ENCODE measurements at regions not wholly inside any gene's neighbourhood (a gene's known extent, or its start where the extent isn't known, plus 50 kb on each side); places are given as distances from the start of the nearest gene placed in this dataset.
"Not testable (repeated sequence)": the region's sequence is repeated elsewhere in the genome, so short reads cannot be mapped to it uniquely, and the experiment has no call there.

- no peaks in the 10 kb centered on the region for H3K9me3 ChIP-seq
- intact Hi-C loops (cut with DNase I), result no loop called here
- TF ChIP-seq POLR2A (IDR thresholded peaks at IDR 0.05), result no peak
- TF ChIP-seq CTCF (IDR thresholded peaks at IDR 0.05), result no peak
- no peak overlapping the region for H3K27ac ChIP-seq
- no peaks in the 10 kb centered on the region for H3K36me3 ChIP-seq (replicated peaks in 1 of 2; ENCODE audit: insufficient read depth in 1 of 2, low read depth in 2 of 2)
- DNase-seq (no peak), ATAC-seq (no peak)
- no peaks in the 10 kb centered on the region for H3K4me1 ChIP-seq
- H3K4me3 ChIP-seq, result no peak overlapping the region
- WGBS, 2 donors, result 36 to 39% methylated on average over 1 of the region's 1 CpG
- no peaks in the 10 kb centered on the region for H3K27me3 ChIP-seq
These were observed 91.2 kb downstream of the RCHY1 start for GRCh38 chr4:75422998-75423397.

- ATAC-seq (no peak), DNase-seq (no peak)
- Histone ChIP-seq H3K4me3 (no peak overlapping the region), H3K9me3 (no peaks in the 10 kb centered on the region), H3K36me3 (replicated peaks in 1 of 2; ENCODE audit: insufficient read depth in 1 of 2, low read depth in 2 of 2) (no peaks in the 10 kb centered on the region), H3K4me1 (no peaks in the 10 kb centered on the region), H3K27ac (no peak overlapping the region), H3K27me3 (no peaks in the 10 kb centered on the region)
- intact Hi-C loops (cut with DNase I), result no loop called here
- TF ChIP-seq CTCF (IDR thresholded peaks at IDR 0.05) (no peak), POLR2A (IDR thresholded peaks at IDR 0.05) (no peak)
- WGBS, 2 donors, result 40 to 52% methylated on average over 1 to 2 of the region's 2 CpGs
These were observed 101.5 kb downstream of the RCHY1 start for GRCh38 chr4:75412746-75413145.

GRCh38 chr4:75398501-75398900, 115.7 kb downstream of the RCHY1 start:
- intact Hi-C loops (cut with DNase I), result no loop called here
- H3K9me3 ChIP-seq, result no peaks in the 10 kb centered on the region
- no peaks in the 10 kb centered on the region for H3K4me1 ChIP-seq
- no peak overlapping the region for H3K27ac ChIP-seq
- H3K36me3 ChIP-seq (replicated peaks in 1 of 2; ENCODE audit: insufficient read depth in 1 of 2, low read depth in 2 of 2), result no peaks in the 10 kb centered on the region
- TF ChIP-seq POLR2A (IDR thresholded peaks at IDR 0.05), result no peak
- no peak for TF ChIP-seq CTCF (IDR thresholded peaks at IDR 0.05)
- ATAC-seq, result no peak
- DNase-seq, result no peak
- H3K4me3 ChIP-seq, result no peak overlapping the region
- no peaks in the 10 kb centered on the region for H3K27me3 ChIP-seq
- WGBS, 2 donors, result 71 to 74% methylated on average over 4 of the region's 4 CpGs

- H3K9me3 ChIP-seq, result no peaks in the 10 kb centered on the region
- intact Hi-C loops (cut with DNase I), result no loop called here
- H3K4me1 ChIP-seq, result no peaks in the 10 kb centered on the region
- no peaks in the 10 kb centered on the region for H3K36me3 ChIP-seq (replicated peaks in 1 of 2; ENCODE audit: insufficient read depth in 1 of 2, low read depth in 2 of 2)
- H3K27ac ChIP-seq, result no peak overlapping the region
- 56 to 78% methylated on average over 1 of the region's 1 CpG for WGBS, 2 donors
- H3K4me3 ChIP-seq, result no peak overlapping the region
- TF ChIP-seq POLR2A (IDR thresholded peaks at IDR 0.05), result no peak
- no peak for TF ChIP-seq CTCF (IDR thresholded peaks at IDR 0.05)
- no peak for DNase-seq
- no peaks in the 10 kb centered on the region for H3K27me3 ChIP-seq
- no peak for ATAC-seq
These were observed 122.6 kb downstream of the RCHY1 start for GRCh38 chr4:75391489-75392166.

- H3K27ac ChIP-seq; H3K9me3 ChIP-seq; H3K36me3 ChIP-seq (replicated peaks in 1 of 2; ENCODE audit: insufficient read depth in 1 of 2, low read depth in 2 of 2); ATAC-seq; H3K27me3 ChIP-seq; H3K4me1 ChIP-seq; intact Hi-C loops (cut with DNase I); DNase-seq; H3K4me3 ChIP-seq: not testable (repeated sequence)
- 69 to 82% methylated on average over 11 of the region's 12 CpGs for WGBS, 2 donors
These were observed 127.8 kb downstream of the RCHY1 start for GRCh38 chr4:75386426-75386825.

All from body of pancreas (tissue), 4 donors.